Heart right ventricle (tissue), 16 donors: ENCODE measurements at regions not wholly inside any gene's neighbourhood (a gene's known extent, or its start where the extent isn't known, plus 50 kb on each side); places are given as distances from the start of the nearest gene placed in this dataset.
"Not testable (repeated sequence)": the region's sequence is repeated elsewhere in the genome, so short reads cannot be mapped to it uniquely, and the experiment has no call there.

Experiments
- ATAC-seq, 8 donors: fragments of 200-7000 bp; cut with Tn5 transposase; one replicate each; pipeline ENCODE4 v1.9.1; 2020; ENCODE audit warnings: mild to moderate bottlenecking in 8 of 8, moderate library complexity in 8 of 8, moderate number of reproducible peaks in 1 of 8
- DNase-seq, 2 donors: peaks; one replicate each; pipeline ENCODE4 v3.0.0-alpha.2; 2020
- H3K27ac ChIP-seq, 10 donors: fragments of 200-600 bp; sonication (generic) in 2 of 10; one replicate each; pipeline versions ENCODE4 v1.5.0 to v1.8.0; 2020 to 2022; ENCODE audit warnings: mild to moderate bottlenecking in 3 of 10
- H3K27me3 ChIP-seq, 7 donors: fragments of 200-600 bp; one replicate each; pipeline ENCODE4 v1.8.0; 2021 to 2022; ENCODE audit warnings: mild to moderate bottlenecking in 2 of 7
- H3K36me3 ChIP-seq, 9 donors: fragments of 200-600 bp; sonication (generic) in 1 of 9; one replicate each; pipeline versions ENCODE4 v1.5.0 to v1.8.0; 2020 to 2022; ENCODE audit warnings: mild to moderate bottlenecking in 2 of 9
- H3K4me1 ChIP-seq, 9 donors: fragments of 200-600 bp; sonication (generic) in 1 of 9; one replicate each; pipeline versions ENCODE4 v1.5.0 to v1.8.0; 2020 to 2022; ENCODE audit warnings: mild to moderate bottlenecking in 4 of 9
- H3K4me3 ChIP-seq, 10 donors: fragments of 200-600 bp; sonication (generic) in 2 of 10; one replicate each; pipeline versions ENCODE4 v1.5.0 to v1.8.0; 2020 to 2022; ENCODE audit warnings: mild to moderate bottlenecking in 7 of 10, moderate library complexity in 2 of 10
- H3K9me3 ChIP-seq, 11 donors: fragments of 200-600 bp in 10 of 11; sonication (generic) in 2 of 11; one replicate each; pipeline versions ENCODE4 v1.5.0 to v1.8.0; 2013 to 2022; ENCODE audit warnings: mild to moderate bottlenecking in 2 of 11, control low read depth in 1 of 11, moderate library complexity in 1 of 11
- WGBS, 2 donors: extraction: QIAGEN DNeasy Blood & Tissue Kit; methylation state at CpG; one replicate each; pipeline ENCODE4 v1.1.7; 2013; ENCODE audit warnings: inconsistent platforms in 1 of 2; 5-methylcytosine and 5-hydroxymethylcytosine counted together
- intact Hi-C, 10 donors: fragments of 100-400 bp; cut with DNase I; formaldehyde crosslinking; loops; one replicate each; pipeline versions ENCODE4 v1.11.1 to v1.14.2; 2022
- donor health status: Arrhythmogenic right ventricular cardiomyopathy.
- donor health status: ischemic (EF 13 %, LVEDD 7.1; RV severe dilation, severe dysfunction).
- donor health status: healthy with polysubstance abuse.
- donor health status: DM: no; HTN: yes; CAD: no.
- donor health status: DM: no; HTN: no; CAD: no.
- donor health status: ischemic (EF 25% LVEDD 6.9; RV normal size, moderate dysfunction).
- donor health status: ischemic (EF 25% LVEDD 5.7; RV mildly dilated, moderate dysfunction).
- donor health status: healthy.
- donor health status: DM: yes; HTN: yes; CAD: no.
- donor health status: Ischemic cardiomyopathy.
- donor health status: ischemic (EF 35%, LVEDD 5.7; RV mildly dilated, moderate dysfunction).
- donor health status: nonischemic (EF 11% LVEDD 7.7; RV severe dilation, severe dysfunction).
- donor health status: DM: yes; HTN: yes; CAD: no.
- donor health status: PGD.
- donor health status: ischemic (EF 29% LVEDD 5.4; RV normal size, mild dysfunction).
- donor health status: nonischemic (EF 23%, LVEDD 6.1; RV moderate dilation, normal function).

DNA sequence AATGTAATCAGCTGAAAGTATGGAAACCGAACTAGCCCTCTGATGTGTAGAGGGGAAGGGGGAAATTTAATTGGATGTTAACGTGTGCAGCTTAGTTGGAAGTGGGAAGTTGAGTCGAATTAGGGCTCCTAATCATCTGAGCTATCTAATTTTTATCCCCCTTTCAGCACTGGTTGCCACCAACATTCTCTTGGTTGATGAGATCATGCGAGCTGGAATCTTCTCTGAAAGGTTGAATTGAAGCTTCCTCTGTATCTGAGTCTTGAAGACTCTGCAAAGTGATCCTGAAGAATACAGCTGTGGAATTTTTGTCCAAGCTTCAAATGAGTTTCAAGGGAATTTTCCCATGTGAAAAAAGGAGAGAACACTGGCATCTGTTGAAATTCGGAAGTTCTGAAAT lies 109.8 kb upstream of the VKORC1L1 start:
- 71 to 75% methylated on average over 5 of the region's 5 CpGs for WGBS, 2 donors
- H3K9me3 ChIP-seq, H3K27me3 ChIP-seq, DNase-seq, intact Hi-C loops, H3K4me1 ChIP-seq, H3K4me3 ChIP-seq, ATAC-seq: not testable (repeated sequence)
- peak overlapping the region in 1 of 10 donors; percentile 46 for H3K27ac ChIP-seq
- peaks cover 0 to 50% (median 19%) of the 10 kb centered on the region in 9 donors for H3K36me3 ChIP-seq

DNA sequence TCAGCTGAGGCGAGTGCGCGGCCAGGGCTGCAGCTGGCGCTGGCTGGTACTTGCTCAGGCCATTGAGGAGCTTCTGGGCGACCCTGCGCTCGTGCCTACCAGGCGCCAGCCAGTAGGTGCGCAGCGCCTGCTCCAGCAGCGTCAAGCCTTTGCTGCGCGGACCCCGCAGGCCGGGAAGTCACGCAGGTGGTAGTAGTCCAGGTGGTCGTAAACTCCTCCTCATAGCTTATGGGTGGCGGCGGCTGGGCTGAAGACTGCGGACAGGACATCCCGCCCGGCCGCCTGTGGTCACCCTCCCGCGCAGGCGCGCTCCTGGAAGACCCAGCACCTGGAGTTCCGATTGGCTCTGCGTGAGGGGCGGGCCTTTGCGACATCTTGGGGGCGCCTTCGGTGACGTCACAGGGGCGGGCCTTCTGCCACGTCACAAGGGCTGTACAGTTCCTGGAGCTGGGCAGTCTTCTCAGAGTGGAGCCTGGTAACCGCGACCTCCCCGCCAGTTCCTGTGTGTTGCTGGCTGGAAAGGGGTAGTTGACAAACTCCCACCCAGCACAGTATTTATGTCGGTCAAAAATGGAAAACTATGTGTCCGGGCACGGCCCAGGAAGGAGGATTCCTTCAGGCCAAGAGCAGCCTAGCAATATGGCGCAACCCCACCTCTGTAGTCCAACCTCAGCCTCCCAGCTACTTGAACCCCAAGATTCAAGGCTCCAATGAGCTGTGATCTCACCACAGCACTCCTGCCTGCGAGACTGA lies 102.2 kb upstream of the VKORC1L1 start:
- DNase-seq (peak; percentile 95 to 96), ATAC-seq (peak; percentile 99 to 100 (median 100))
- peak overlapping the region in 9 of 10 donors; percentile 83 to 97 (median 84) for H3K27ac ChIP-seq
- H3K4me3 ChIP-seq: peak overlapping the region; percentile 62 to 96 (median 86)
- H3K4me1 ChIP-seq: peaks cover 0 to 14% (median 8%) of the 10 kb centered on the region in 9 donors
- H3K9me3 ChIP-seq, H3K36me3 ChIP-seq, H3K27me3 ChIP-seq, intact Hi-C loops: not testable (repeated sequence)
- 3 to 4% methylated on average over 43 to 44 of the region's 44 CpGs for WGBS, 2 donors

DNA sequence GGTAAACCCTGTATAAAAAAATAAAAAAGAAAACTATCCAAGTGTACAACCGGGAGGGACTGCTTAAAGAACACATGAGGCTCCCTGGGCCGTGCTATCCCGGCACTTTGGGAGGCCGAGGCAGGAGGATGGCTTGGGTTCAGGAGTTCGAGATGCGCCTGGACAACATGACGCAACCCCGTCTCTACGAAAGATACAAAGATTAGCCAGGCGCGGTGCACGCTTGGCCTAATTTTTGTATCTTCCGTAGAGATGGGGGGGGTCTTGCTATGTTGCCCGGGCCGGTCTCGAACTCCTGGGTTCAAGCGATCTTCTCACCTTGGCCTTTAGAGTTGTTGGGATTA lies 101.7 kb upstream of the VKORC1L1 start:
- DNase-seq, H3K27me3 ChIP-seq, intact Hi-C loops, H3K36me3 ChIP-seq, H3K9me3 ChIP-seq: not testable (repeated sequence)
- peak in 1 of 8 donors; percentile 5 for ATAC-seq
- Histone ChIP-seq H3K27ac (peak overlapping the region in 9 of 10 donors; percentile 83 to 97 (median 84)), H3K4me3 (peak overlapping the region; percentile 15 to 95 (median 81)), H3K4me1 (peaks cover 0 to 14% (median 8%) of the 10 kb centered on the region in 9 donors)
- 92 to 93% methylated on average over 17 of the region's 17 CpGs for WGBS, 2 donors

DNA sequence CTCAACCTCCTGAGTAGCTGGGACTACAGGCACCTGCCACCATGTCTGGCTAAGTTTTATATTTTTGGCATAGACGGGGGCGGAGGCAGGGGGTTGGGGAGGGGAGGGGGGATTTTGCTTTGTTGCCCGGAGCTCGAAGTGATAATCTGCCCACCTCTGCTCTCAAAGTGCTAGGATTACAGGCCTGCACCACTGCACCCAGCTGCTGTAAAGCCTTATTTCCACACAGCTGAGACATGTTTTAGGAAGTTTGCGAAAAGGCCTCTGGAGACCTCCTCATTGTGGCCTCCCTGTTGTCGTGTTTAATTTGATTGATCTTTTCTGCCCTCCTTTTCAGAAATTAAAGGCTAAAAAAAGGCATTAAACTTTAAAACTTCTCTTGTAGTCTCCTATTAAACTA lies 96.2 kb upstream of the VKORC1L1 start:
- WGBS, 2 donors: 73 to 79% methylated on average over 6 of the region's 6 CpGs
- H3K27me3 ChIP-seq, H3K36me3 ChIP-seq, H3K4me3 ChIP-seq, ATAC-seq, H3K4me1 ChIP-seq, DNase-seq, H3K9me3 ChIP-seq, H3K27ac ChIP-seq, intact Hi-C loops: not testable (repeated sequence)

DNA sequence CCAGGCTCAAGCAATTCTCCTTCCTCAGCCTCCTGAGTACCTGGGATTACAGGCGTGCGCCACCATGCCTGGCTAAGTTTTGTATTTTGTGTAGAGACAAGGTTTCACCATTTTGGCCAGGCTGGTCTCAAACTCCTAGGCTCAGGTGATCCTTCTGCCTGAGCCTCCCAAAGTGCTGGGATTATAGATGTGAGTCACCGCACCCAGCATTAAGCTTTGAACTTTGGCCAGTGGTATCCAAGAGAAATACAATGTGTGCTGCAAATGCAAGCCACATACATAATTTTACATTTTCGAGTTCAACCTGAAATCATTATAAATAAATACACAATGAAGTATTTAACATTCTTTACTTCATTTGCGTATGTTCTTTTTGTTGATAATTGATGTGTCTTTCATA lies 82.9 kb upstream of the VKORC1L1 start:
- intact Hi-C loops, H3K9me3 ChIP-seq, ATAC-seq, H3K4me1 ChIP-seq, H3K36me3 ChIP-seq, DNase-seq, H3K27ac ChIP-seq, H3K27me3 ChIP-seq, H3K4me3 ChIP-seq: not testable (repeated sequence)
- 95 to 97% methylated on average over 5 of the region's 5 CpGs for WGBS, 2 donors

DNA sequence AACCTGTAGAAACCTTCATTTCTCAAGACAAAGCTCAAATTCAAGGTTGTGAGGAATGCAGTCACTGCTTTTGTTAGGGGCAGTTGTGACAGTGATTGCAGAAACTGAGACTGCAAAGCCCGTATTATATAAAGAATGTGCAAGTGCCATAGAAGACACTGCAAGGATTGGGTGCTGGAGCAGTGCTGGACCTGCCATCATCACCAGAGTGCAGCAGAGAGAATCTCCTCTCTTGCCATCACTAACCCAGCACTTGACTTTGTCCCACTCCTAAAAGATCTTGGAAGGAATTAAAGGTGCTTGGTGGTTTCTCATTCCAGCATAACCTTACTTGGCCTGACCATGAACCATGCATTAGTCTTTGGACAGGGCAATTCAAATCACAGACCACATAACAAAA lies 81.1 kb upstream of the VKORC1L1 start:
- ATAC-seq, H3K9me3 ChIP-seq, DNase-seq, H3K36me3 ChIP-seq, intact Hi-C loops, H3K4me1 ChIP-seq, H3K27ac ChIP-seq, H3K27me3 ChIP-seq, H3K4me3 ChIP-seq: not testable (repeated sequence)
- WGBS, 2 donors: 45 to 65% methylated on average over 1 of the region's 1 CpG

DNA sequence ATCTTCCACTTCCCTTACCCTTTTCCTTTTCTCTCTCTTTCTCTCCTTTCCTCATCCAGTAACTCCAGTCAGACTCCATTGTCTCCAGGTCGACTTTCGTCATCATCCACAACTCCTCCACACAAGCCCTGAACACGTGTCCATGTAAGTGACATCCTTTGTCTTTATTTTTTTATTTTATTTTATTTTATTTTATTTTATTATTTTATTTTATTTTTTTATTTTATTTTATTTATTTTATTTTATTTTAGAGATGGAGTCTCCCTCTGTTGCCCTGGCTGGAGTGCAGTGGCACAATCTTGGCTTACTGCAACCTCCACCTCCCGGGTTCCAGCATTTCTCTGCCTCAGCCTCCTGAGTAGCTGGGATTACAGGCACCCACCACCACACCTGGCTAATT lies 80.1 kb upstream of the VKORC1L1 start:
- ATAC-seq, intact Hi-C loops, DNase-seq: not testable (repeated sequence)

DNA sequence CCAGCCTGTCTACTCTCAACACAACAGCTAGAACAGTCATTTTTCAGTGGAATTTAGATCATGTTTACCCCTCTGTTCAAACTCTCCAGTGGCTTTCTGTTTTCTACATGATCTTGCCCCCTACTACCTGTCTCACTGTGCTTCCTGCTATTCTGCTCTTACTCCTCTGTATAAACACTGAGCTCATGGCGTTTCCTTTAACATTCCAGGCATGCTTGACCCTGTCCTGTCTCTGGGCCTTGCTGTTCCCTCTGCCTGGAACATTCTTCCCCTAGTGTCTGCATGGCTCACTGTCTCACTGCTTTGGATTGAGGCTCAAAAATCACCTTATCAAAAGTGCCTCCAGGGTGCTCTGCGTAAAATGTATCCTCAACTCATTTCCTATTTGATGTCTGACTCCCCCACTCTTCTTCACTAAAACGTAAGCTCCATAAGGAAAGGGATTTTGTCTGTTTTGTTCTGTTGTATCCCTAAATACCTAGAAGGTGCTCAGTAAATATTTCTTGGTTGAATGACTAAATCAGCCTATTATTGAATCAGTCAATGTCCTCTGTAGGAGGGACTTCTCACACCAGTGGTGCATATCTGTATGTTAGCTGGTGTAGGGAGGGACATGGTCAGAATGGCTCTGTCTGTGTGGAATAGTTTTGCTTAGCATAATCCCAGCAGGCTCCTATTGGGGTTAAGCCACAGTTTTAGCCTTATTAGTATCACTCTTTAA lies 78.0 kb upstream of the VKORC1L1 start:
- H3K27ac ChIP-seq, H3K4me3 ChIP-seq, H3K9me3 ChIP-seq, ATAC-seq, intact Hi-C loops, H3K36me3 ChIP-seq, H3K27me3 ChIP-seq, DNase-seq, H3K4me1 ChIP-seq: not testable (repeated sequence)
- 61 to 71% methylated on average over 3 of the region's 3 CpGs for WGBS, 2 donors

More for the DNA sequence above, 80.1 kb upstream of the VKORC1L1 start:
- H3K9me3 ChIP-seq, H3K27ac ChIP-seq, H3K4me1 ChIP-seq, H3K4me3 ChIP-seq, H3K27me3 ChIP-seq, H3K36me3 ChIP-seq: not testable (repeated sequence)
- WGBS, 2 donors: 90% methylated on average over 4 of the region's 4 CpGs

DNA sequence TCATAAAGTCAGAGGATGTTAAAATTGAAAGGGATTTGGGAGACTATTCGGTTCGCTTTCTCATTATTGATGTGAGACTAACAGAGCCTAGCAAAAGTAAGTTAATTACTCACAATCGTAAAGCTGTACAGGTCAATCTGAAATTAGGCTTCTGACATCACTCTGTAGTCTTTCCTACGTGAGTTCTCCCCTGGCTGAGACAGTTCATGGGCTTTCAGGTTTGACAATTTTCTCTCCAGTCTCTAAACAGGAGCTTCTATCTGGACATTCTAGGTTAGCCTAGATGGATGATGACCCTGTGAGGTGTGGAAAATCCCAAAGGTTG lies 77.5 kb upstream of the VKORC1L1 start:
- intact Hi-C loops, H3K4me3 ChIP-seq, H3K9me3 ChIP-seq, H3K4me1 ChIP-seq, H3K36me3 ChIP-seq, H3K27ac ChIP-seq, DNase-seq, ATAC-seq, H3K27me3 ChIP-seq: not testable (repeated sequence)
- WGBS, 2 donors: 91 to 94% methylated on average over 4 of the region's 4 CpGs
